GM23338 (cell line): ENCODE measurements at regions not wholly inside any gene's neighbourhood (a gene's known extent, or its start where the extent isn't known, plus 50 kb on each side); places are given as distances from the start of the nearest gene placed in this dataset.

Experiments used
- ATAC-seq: fragments of 200-7000 bp; cut with Tn5 transposase; 3 replicates; pipeline ENCODE4 v1.9.1; 2020
- DNase-seq: peaks from one replicate; pipeline ENCODE4 v3.0.0-alpha.2; 2015; ENCODE audit warnings: low spot score
- H2AFZ ChIP-seq: fragments of 200-600 bp; sonication (generic); 2 replicates; pipeline ENCODE4 v1.8.0; 2016; ENCODE audit warnings: antibody characterized with exemption, mild to moderate bottlenecking, moderate library complexity
- H3F3A ChIP-seq: fragments of 200-600 bp; sonication (generic); replicated peaks from 2 replicates; pipeline ENCODE4 v1.8.0; 2017; ENCODE audit warnings: antibody characterized with exemption, mixed run types, low read depth
- H3K27ac ChIP-seq: fragments of 200-600 bp; sonication (generic); 2 replicates; pipeline ENCODE4 v1.6.1; 2016; ENCODE audit warnings: low read depth
- H3K27me3 ChIP-seq: fragments of 200-600 bp; sonication (generic); 2 replicates; pipeline ENCODE4 v1.8.0; 2016; ENCODE audit warnings: mild to moderate bottlenecking, mixed run types, moderate library complexity; ENCODE audit not compliant: insufficient read depth
- H3K36me3 ChIP-seq: fragments of 200-600 bp; sonication (generic); 2 replicates; pipeline ENCODE4 v1.8.0; 2016; ENCODE audit warnings: mild to moderate bottlenecking; ENCODE audit not compliant: insufficient read depth
- H3K4me1 ChIP-seq: fragments of 200-600 bp; sonication (generic); 2 replicates; pipeline ENCODE4 v1.8.0; 2016; ENCODE audit warnings: mild to moderate bottlenecking, moderate library complexity; ENCODE audit not compliant: insufficient read depth
- H3K4me2 ChIP-seq: fragments of 200-600 bp; sonication (generic); 2 replicates; pipeline ENCODE4 v1.7.1; 2017; ENCODE audit warnings: mixed run types
- H3K4me3 ChIP-seq: fragments of 200-600 bp; sonication (generic); 2 replicates; pipeline ENCODE4 v1.6.1; 2016; ENCODE audit warnings: mixed run types
- H3K79me2 ChIP-seq: fragments of 200-600 bp; sonication (generic); replicated peaks from 2 replicates; pipeline ENCODE4 v1.8.0; 2017; ENCODE audit warnings: mild to moderate bottlenecking; ENCODE audit not compliant: insufficient read depth
- H3K9me2 ChIP-seq: fragments of 200-600 bp; sonication (generic); 2 replicates; pipeline ENCODE4 v1.8.0; 2017; ENCODE audit not compliant: insufficient read depth
- H4K20me1 ChIP-seq: fragments of 200-600 bp; sonication (generic); replicated peaks from 2 replicates; pipeline ENCODE4 v1.8.0; 2017; ENCODE audit warnings: mild to moderate bottlenecking; ENCODE audit not compliant: insufficient read depth
- H3K27ac Mint-ChIP-seq: 2 replicates; pipeline ENCODE4 v1.8.0; 2020; ENCODE audit warnings: inconsistent platforms, mild to moderate bottlenecking, moderate library complexity, mixed read lengths
- H3K27me3 Mint-ChIP-seq: 3 replicates; pipeline ENCODE4 v1.8.0; 2022; ENCODE audit warnings: low read depth, mild to moderate bottlenecking, moderate library complexity, mixed read lengths, inconsistent platforms; ENCODE audit not compliant: insufficient read depth, poor library complexity
- H3K36me3 Mint-ChIP-seq: 3 replicates; pipeline ENCODE4 v1.8.0; 2021; ENCODE audit warnings: low read depth, mild to moderate bottlenecking, inconsistent platforms, moderate library complexity, mixed read lengths
- H3K4me1 Mint-ChIP-seq: 3 replicates; pipeline ENCODE4 v1.8.0; 2020; ENCODE audit warnings: mild to moderate bottlenecking, inconsistent platforms, mixed read lengths
- H3K4me3 Mint-ChIP-seq: 3 replicates; pipeline ENCODE4 v1.8.0; 2021; ENCODE audit warnings: moderate library complexity, mild to moderate bottlenecking, inconsistent platforms, mixed read lengths
- H3K9me3 Mint-ChIP-seq: 3 replicates; pipeline ENCODE4 v1.8.0; 2020; ENCODE audit warnings: moderate library complexity, mild to moderate bottlenecking, inconsistent platforms, mixed read lengths
- CREB1 ChIP-seq: fragments of 250-450 bp; sonication (Bioruptor Pico); IDR thresholded peaks from 2 replicates; pipeline ENCODE4 v1.5.0; 2020; ENCODE audit warnings: low read depth, mild to moderate bottlenecking, moderate library complexity
- ETS1 ChIP-seq: IDR thresholded peaks from 2 replicates; pipeline ENCODE4 v1.6.1; 2016; ENCODE audit warnings: antibody characterized with exemption
- EZH2 ChIP-seq: fragments of 200-600 bp; sonication (generic); IDR thresholded peaks from one replicate; pipeline ENCODE4 v1.8.0; 2017; ENCODE audit warnings: antibody characterized with exemption, mild to moderate bottlenecking, low read depth; ENCODE audit not compliant: unreplicated experiment
- EZH2phosphoT487 ChIP-seq: fragments of 200-600 bp; sonication (generic); IDR thresholded peaks from one replicate; pipeline ENCODE4 v1.8.1; 2018; ENCODE audit warnings: antibody characterized with exemption; ENCODE audit not compliant: unreplicated experiment
- JUNB ChIP-seq: IDR thresholded peaks from one replicate; pipeline ENCODE4 v1.6.1; 2016; ENCODE audit warnings: antibody characterized with exemption; ENCODE audit not compliant: unreplicated experiment
- NANOG ChIP-seq: IDR thresholded peaks from 2 replicates; pipeline ENCODE4 v1.6.1; 2016; ENCODE audit warnings: antibody characterized with exemption, borderline replicate concordance
- POLR2AphosphoS5 ChIP-seq: IDR thresholded peaks from 2 replicates; pipeline ENCODE4 v1.6.1; 2016; ENCODE audit warnings: antibody characterized with exemption, low read depth
- STAT1 ChIP-seq: IDR thresholded peaks from one replicate; pipeline ENCODE4 v1.6.1; 2016; ENCODE audit warnings: antibody characterized with exemption; ENCODE audit not compliant: unreplicated experiment
- ZNF114 ChIP-seq: fragments of 250-450 bp; sonication (Bioruptor Pico); IDR thresholded peaks from 2 replicates; pipeline ENCODE4 v1.5.0; 2020; ENCODE audit warnings: mild to moderate bottlenecking, moderate library complexity
- ZNF331 ChIP-seq: fragments of 250-450 bp; sonication (Bioruptor Pico); IDR thresholded peaks from 2 replicates; pipeline ENCODE4 v1.5.0; 2020; ENCODE audit warnings: low read depth, mild to moderate bottlenecking, moderate library complexity
- TF ChIP-seq, protein P1 (sequence below), 2 experiments: fragments of 200-600 bp in 1 of 2; sonication (generic) in 1 of 2; conservative IDR thresholded peaks; 2 replicates each; pipeline versions ENCODE4 v1.5.1 to v1.6.1; 2016 to 2017; ENCODE audit warnings: antibody characterized with exemption in 2 of 2, low read depth in 2 of 2, mild to moderate bottlenecking in 2 of 2, moderate library complexity in 1 of 2
- TF ChIP-seq, protein P2 (sequence below): IDR thresholded peaks from one replicate; pipeline ENCODE4 v1.6.1; 2018; ENCODE audit warnings: antibody characterized with exemption; ENCODE audit not compliant: unreplicated experiment
- TF ChIP-seq, protein P3 (sequence below): fragments of 250-450 bp; sonication (Bioruptor Pico); IDR thresholded peaks from 2 replicates; pipeline ENCODE4 v1.5.0; 2020; ENCODE audit warnings: mild to moderate bottlenecking, moderate library complexity

GRCh38 chr10:52563360-52563759 lies 209.2 kb downstream of the MBL2 start:
- no peak overlapping the region for H3K4me3 Mint-ChIP-seq

More at GRCh38 chr10:52563360-52563759, 209.2 kb downstream of the MBL2 start:
- Histone ChIP-seq H3K9me2 (no peaks in the 10 kb centered on the region), H3K36me3 (no peaks in the 10 kb centered on the region), H3K4me3 (no peak overlapping the region), H4K20me1 (no peaks in the 10 kb centered on the region), H3K27ac (no peak overlapping the region), H2AFZ (no peak overlapping the region), H3K79me2 (no peaks in the 10 kb centered on the region), H3F3A (no peaks in the 10 kb centered on the region), H3K4me1 (no peaks in the 10 kb centered on the region), H3K4me2 (no peak overlapping the region), H3K27me3 (no peaks in the 10 kb centered on the region)
- no peaks in the 10 kb centered on the region for H3K36me3 Mint-ChIP-seq
- no peak for TF ChIP-seq JUNB
- TF ChIP-seq, protein P1, sequence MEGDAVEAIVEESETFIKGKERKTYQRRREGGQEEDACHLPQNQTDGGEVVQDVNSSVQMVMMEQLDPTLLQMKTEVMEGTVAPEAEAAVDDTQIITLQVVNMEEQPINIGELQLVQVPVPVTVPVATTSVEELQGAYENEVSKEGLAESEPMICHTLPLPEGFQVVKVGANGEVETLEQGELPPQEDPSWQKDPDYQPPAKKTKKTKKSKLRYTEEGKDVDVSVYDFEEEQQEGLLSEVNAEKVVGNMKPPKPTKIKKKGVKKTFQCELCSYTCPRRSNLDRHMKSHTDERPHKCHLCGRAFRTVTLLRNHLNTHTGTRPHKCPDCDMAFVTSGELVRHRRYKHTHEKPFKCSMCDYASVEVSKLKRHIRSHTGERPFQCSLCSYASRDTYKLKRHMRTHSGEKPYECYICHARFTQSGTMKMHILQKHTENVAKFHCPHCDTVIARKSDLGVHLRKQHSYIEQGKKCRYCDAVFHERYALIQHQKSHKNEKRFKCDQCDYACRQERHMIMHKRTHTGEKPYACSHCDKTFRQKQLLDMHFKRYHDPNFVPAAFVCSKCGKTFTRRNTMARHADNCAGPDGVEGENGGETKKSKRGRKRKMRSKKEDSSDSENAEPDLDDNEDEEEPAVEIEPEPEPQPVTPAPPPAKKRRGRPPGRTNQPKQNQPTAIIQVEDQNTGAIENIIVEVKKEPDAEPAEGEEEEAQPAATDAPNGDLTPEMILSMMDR (conservative IDR thresholded peaks at IDR 0.05; ENCODE audit: low read depth in 2 of 2): no peak
- TF ChIP-seq NANOG: no peak
- no peak for TF ChIP-seq EZH2
- no peak for TF ChIP-seq STAT1
- no peak for TF ChIP-seq POLR2AphosphoS5
- no peak for TF ChIP-seq ZNF114 (CRISPR knock-in tag)
- TF ChIP-seq, protein P2, sequence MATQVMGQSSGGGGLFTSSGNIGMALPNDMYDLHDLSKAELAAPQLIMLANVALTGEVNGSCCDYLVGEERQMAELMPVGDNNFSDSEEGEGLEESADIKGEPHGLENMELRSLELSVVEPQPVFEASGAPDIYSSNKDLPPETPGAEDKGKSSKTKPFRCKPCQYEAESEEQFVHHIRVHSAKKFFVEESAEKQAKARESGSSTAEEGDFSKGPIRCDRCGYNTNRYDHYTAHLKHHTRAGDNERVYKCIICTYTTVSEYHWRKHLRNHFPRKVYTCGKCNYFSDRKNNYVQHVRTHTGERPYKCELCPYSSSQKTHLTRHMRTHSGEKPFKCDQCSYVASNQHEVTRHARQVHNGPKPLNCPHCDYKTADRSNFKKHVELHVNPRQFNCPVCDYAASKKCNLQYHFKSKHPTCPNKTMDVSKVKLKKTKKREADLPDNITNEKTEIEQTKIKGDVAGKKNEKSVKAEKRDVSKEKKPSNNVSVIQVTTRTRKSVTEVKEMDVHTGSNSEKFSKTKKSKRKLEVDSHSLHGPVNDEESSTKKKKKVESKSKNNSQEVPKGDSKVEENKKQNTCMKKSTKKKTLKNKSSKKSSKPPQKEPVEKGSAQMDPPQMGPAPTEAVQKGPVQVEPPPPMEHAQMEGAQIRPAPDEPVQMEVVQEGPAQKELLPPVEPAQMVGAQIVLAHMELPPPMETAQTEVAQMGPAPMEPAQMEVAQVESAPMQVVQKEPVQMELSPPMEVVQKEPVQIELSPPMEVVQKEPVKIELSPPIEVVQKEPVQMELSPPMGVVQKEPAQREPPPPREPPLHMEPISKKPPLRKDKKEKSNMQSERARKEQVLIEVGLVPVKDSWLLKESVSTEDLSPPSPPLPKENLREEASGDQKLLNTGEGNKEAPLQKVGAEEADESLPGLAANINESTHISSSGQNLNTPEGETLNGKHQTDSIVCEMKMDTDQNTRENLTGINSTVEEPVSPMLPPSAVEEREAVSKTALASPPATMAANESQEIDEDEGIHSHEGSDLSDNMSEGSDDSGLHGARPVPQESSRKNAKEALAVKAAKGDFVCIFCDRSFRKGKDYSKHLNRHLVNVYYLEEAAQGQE: no peak
- TF ChIP-seq, protein P3, sequence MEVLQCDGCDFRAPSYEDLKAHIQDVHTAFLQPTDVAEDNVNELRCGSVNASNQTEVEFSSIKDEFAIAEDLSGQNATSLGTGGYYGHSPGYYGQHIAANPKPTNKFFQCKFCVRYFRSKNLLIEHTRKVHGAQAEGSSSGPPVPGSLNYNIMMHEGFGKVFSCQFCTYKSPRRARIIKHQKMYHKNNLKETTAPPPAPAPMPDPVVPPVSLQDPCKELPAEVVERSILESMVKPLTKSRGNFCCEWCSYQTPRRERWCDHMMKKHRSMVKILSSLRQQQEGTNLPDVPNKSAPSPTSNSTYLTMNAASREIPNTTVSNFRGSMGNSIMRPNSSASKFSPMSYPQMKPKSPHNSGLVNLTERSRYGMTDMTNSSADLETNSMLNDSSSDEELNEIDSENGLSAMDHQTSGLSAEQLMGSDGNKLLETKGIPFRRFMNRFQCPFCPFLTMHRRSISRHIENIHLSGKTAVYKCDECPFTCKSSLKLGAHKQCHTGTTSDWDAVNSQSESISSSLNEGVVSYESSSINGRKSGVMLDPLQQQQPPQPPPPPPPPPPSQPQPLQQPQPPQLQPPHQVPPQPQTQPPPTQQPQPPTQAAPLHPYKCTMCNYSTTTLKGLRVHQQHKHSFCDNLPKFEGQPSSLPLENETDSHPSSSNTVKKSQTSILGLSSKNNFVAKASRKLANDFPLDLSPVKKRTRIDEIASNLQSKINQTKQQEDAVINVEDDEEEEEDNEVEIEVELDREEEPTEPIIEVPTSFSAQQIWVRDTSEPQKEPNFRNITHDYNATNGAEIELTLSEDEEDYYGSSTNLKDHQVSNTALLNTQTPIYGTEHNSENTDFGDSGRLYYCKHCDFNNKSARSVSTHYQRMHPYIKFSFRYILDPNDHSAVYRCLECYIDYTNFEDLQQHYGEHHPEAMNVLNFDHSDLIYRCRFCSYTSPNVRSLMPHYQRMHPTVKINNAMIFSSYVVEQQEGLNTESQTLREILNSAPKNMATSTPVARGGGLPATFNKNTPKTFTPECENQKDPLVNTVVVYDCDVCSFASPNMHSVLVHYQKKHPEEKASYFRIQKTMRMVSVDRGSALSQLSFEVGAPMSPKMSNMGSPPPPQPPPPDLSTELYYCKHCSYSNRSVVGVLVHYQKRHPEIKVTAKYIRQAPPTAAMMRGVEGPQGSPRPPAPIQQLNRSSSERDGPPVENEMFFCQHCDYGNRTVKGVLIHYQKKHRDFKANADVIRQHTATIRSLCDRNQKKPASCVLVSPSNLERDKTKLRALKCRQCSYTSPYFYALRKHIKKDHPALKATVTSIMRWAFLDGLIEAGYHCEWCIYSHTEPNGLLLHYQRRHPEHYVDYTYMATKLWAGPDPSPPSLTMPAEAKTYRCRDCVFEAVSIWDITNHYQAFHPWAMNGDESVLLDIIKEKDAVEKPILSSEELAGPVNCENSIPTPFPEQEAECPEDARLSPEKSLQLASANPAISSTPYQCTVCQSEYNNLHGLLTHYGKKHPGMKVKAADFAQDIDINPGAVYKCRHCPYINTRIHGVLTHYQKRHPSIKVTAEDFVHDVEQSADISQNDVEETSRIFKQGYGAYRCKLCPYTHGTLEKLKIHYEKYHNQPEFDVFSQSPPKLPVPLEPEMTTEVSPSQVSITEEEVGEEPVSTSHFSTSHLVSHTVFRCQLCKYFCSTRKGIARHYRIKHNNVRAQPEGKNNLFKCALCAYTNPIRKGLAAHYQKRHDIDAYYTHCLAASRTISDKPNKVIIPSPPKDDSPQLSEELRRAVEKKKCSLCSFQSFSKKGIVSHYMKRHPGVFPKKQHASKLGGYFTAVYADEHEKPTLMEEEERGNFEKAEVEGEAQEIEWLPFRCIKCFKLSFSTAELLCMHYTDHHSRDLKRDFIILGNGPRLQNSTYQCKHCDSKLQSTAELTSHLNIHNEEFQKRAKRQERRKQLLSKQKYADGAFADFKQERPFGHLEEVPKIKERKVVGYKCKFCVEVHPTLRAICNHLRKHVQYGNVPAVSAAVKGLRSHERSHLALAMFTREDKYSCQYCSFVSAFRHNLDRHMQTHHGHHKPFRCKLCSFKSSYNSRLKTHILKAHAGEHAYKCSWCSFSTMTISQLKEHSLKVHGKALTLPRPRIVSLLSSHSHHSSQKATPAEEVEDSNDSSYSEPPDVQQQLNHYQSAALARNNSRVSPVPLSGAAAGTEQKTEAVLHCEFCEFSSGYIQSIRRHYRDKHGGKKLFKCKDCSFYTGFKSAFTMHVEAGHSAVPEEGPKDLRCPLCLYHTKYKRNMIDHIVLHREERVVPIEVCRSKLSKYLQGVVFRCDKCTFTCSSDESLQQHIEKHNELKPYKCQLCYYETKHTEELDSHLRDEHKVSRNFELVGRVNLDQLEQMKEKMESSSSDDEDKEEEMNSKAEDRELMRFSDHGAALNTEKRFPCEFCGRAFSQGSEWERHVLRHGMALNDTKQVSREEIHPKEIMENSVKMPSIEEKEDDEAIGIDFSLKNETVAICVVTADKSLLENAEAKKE (CRISPR knock-in tag): no peak
- no peak for TF ChIP-seq ETS1
- TF ChIP-seq ZNF331 (CRISPR knock-in tag): no peak
- no peak for TF ChIP-seq CREB1
- TF ChIP-seq EZH2phosphoT487: no peak
- no peaks in the 10 kb centered on the region for H3K4me1 Mint-ChIP-seq
- H3K27me3 Mint-ChIP-seq: no peaks in the 10 kb centered on the region
- ATAC-seq (no peak), DNase-seq (no peak)
- H3K27ac Mint-ChIP-seq: no peak overlapping the region
- H3K9me3 Mint-ChIP-seq: no peaks in the 10 kb centered on the region
